Stomach (tissue), 4 donors: ENCODE measurements at regions not wholly inside any gene's neighbourhood (a gene's known extent, or its start where the extent isn't known, plus 50 kb on each side); places are given as distances from the start of the nearest gene placed in this dataset.

Experiments used
- CTCF ChIP-seq, 7 experiments: fragments of 450-650 bp in 4 of 7; fragments of 200-600 bp in 3 of 7; sonication (generic) in 3 of 7; IDR thresholded peaks; one replicate each; pipeline ENCODE4 v1.5.1; 2016 to 2019; ENCODE audit warnings: antibody characterized with exemption in 7 of 7, control low read depth in 2 of 7, mild to moderate bottlenecking in 1 of 7
- EP300 ChIP-seq: sonication (generic); formaldehyde crosslinking; IDR thresholded peaks from one replicate; pipeline ENCODE4 v1.6.1; 2017; ENCODE audit warnings: antibody characterized with exemption
- POLR2A ChIP-seq, 4 donors: fragments of 450-650 bp; IDR thresholded peaks; one replicate each; pipeline ENCODE4 v1.6.1; 2016; ENCODE audit warnings: antibody characterized with exemption in 4 of 4, control low read depth in 2 of 4, mild to moderate bottlenecking in 1 of 4, moderate library complexity in 1 of 4
- POLR2AphosphoS5 ChIP-seq, 3 donors: sonication (generic); formaldehyde crosslinking; IDR thresholded peaks; one replicate each; pipeline ENCODE4 v1.6.1; 2016; ENCODE audit warnings: antibody characterized with exemption in 3 of 3

DNA sequence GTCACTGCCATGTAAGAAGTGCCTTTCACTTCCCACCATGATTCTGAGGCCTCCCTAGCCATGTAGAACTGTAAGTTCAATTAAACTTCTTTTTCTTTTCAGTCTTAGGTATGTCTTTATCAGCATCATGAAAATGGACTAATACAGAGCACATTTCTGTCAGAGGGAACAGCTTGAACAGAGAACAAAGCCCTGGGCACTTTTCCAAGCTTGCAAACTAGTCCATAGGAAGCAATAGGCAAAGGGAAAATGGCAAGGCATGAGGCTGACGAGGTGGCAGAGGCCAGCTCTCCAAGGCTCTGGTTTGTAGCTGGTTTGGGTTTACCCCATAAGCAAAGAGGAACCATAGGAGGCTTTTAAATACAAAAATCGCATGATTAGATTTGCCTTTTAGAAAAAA, 185.1 kb upstream of the HDDC2 start:
- TF ChIP-seq CTCF (IDR thresholded peaks at IDR 0.05) (no peak), POLR2AphosphoS5 (IDR thresholded peaks at IDR 0.05) (no peak), EP300 (no peak), POLR2A (IDR thresholded peaks at IDR 0.05) (no peak)
